ENCODE measurements at regions not wholly inside any gene's neighbourhood (a gene's known extent, or its start where the extent isn't known, plus 50 kb on each side); places are given as distances from the start of the nearest gene placed in this dataset.
"Not testable (repeated sequence)": the region's sequence is repeated elsewhere in the genome, so short reads cannot be mapped to it uniquely, and the experiment has no call there.

GRCh38 chr9:135409286-135410200 is 70.0 kb upstream of the PPP1R26 start:
- H3K27ac ChIP-seq (ENCODE audit: low read depth, low read length), result no peak overlapping the region
- no peak overlapping the region for H3K9ac ChIP-seq (ENCODE audit: low read depth, low read length)
- no peaks in the 10 kb centered on the region for H3K36me3 ChIP-seq (ENCODE audit: control insufficient read depth, insufficient read depth, low read length)
- no peaks in the 10 kb centered on the region for H3K27me3 ChIP-seq (ENCODE audit: control insufficient read depth, insufficient read depth, low read length)
- no peak overlapping the region for H3K4me3 ChIP-seq (ENCODE audit: low read depth, low read length)
- H3K9me3 ChIP-seq (ENCODE audit: control insufficient read depth, insufficient read depth, low read length), result no peaks in the 10 kb centered on the region
- no peaks in the 10 kb centered on the region for H3K4me1 ChIP-seq (ENCODE audit: control insufficient read depth, insufficient read depth, low read length)

- Histone ChIP-seq H3K27me3 (ENCODE audit: control insufficient read depth, insufficient read depth, low read length) (no peaks in the 10 kb centered on the region), H3K4me1 (ENCODE audit: control insufficient read depth, insufficient read depth, low read length) (no peaks in the 10 kb centered on the region), H3K4me3 (ENCODE audit: low read depth, low read length) (no peak overlapping the region), H3K36me3 (ENCODE audit: control insufficient read depth, insufficient read depth, low read length) (no peaks in the 10 kb centered on the region), H3K9ac (ENCODE audit: low read depth, low read length) (no peak overlapping the region), H3K27ac (ENCODE audit: low read depth, low read length) (no peak overlapping the region), H3K9me3 (ENCODE audit: control insufficient read depth, insufficient read depth, low read length) (no peaks in the 10 kb centered on the region)
These were observed 69.2 kb upstream of the PPP1R26 start for GRCh38 chr9:135410421-135410820.

- Histone ChIP-seq H3K9me3 (ENCODE audit: control insufficient read depth, insufficient read depth, low read length) (no peaks in the 10 kb centered on the region), H3K4me1 (ENCODE audit: control insufficient read depth, insufficient read depth, low read length) (no peaks in the 10 kb centered on the region), H3K9ac (ENCODE audit: low read depth, low read length) (no peak overlapping the region), H3K36me3 (ENCODE audit: control insufficient read depth, insufficient read depth, low read length) (no peaks in the 10 kb centered on the region), H3K27ac (ENCODE audit: low read depth, low read length) (no peak overlapping the region), H3K27me3 (ENCODE audit: control insufficient read depth, insufficient read depth, low read length) (no peaks in the 10 kb centered on the region), H3K4me3 (ENCODE audit: low read depth, low read length) (no peak overlapping the region)
These were observed 68.6 kb upstream of the PPP1R26 start for GRCh38 chr9:135410831-135411473.

- not testable (repeated sequence) for H3K9me3 ChIP-seq (ENCODE audit: control insufficient read depth, insufficient read depth, low read length); H3K27me3 ChIP-seq (ENCODE audit: control insufficient read depth, insufficient read depth, low read length); H3K4me1 ChIP-seq (ENCODE audit: control insufficient read depth, insufficient read depth, low read length); H3K9ac ChIP-seq (ENCODE audit: low read depth, low read length); H3K36me3 ChIP-seq (ENCODE audit: control insufficient read depth, insufficient read depth, low read length); H3K4me3 ChIP-seq (ENCODE audit: low read depth, low read length); H3K27ac ChIP-seq (ENCODE audit: low read depth, low read length)
These were observed 68.0 kb upstream of the PPP1R26 start for GRCh38 chr9:135411605-135412004.

- H3K27ac ChIP-seq (ENCODE audit: low read depth, low read length); H3K4me3 ChIP-seq (ENCODE audit: low read depth, low read length): not testable (repeated sequence)
These were observed 67.1 kb upstream of the PPP1R26 start for GRCh38 chr9:135412315-135413085.

GRCh38 chr9:135413086-135413375 is 66.6 kb upstream of the PPP1R26 start:
- no peaks in the 10 kb centered on the region for H3K9me3 ChIP-seq (ENCODE audit: control insufficient read depth, insufficient read depth, low read length)
- no peak overlapping the region for H3K27ac ChIP-seq (ENCODE audit: low read depth, low read length)
- H3K4me3 ChIP-seq (ENCODE audit: low read depth, low read length), result no peak overlapping the region

More at GRCh38 chr9:135412315-135413085, 67.1 kb upstream of the PPP1R26 start:
- H3K4me1 ChIP-seq (ENCODE audit: control insufficient read depth, insufficient read depth, low read length); H3K27me3 ChIP-seq (ENCODE audit: control insufficient read depth, insufficient read depth, low read length); H3K9ac ChIP-seq (ENCODE audit: low read depth, low read length); H3K36me3 ChIP-seq (ENCODE audit: control insufficient read depth, insufficient read depth, low read length); H3K9me3 ChIP-seq (ENCODE audit: control insufficient read depth, insufficient read depth, low read length): not testable (repeated sequence)

GRCh38 chr9:135413461-135413860 is 66.1 kb upstream of the PPP1R26 start:
- Histone ChIP-seq H3K9ac (ENCODE audit: low read depth, low read length) (no peak overlapping the region), H3K27me3 (ENCODE audit: control insufficient read depth, insufficient read depth, low read length) (no peaks in the 10 kb centered on the region), H3K27ac (ENCODE audit: low read depth, low read length) (no peak overlapping the region)

More at GRCh38 chr9:135413086-135413375, 66.6 kb upstream of the PPP1R26 start:
- Histone ChIP-seq H3K36me3 (ENCODE audit: control insufficient read depth, insufficient read depth, low read length) (no peaks in the 10 kb centered on the region), H3K27me3 (ENCODE audit: control insufficient read depth, insufficient read depth, low read length) (no peaks in the 10 kb centered on the region), H3K4me1 (ENCODE audit: control insufficient read depth, insufficient read depth, low read length) (no peaks in the 10 kb centered on the region), H3K9ac (ENCODE audit: low read depth, low read length) (no peak overlapping the region)

GRCh38 chr9:135414293-135414692 is 65.3 kb upstream of the PPP1R26 start:
- Histone ChIP-seq H3K9ac (ENCODE audit: low read depth, low read length) (no peak overlapping the region), H3K4me3 (ENCODE audit: low read depth, low read length) (no peak overlapping the region), H3K27me3 (ENCODE audit: control insufficient read depth, insufficient read depth, low read length) (no peaks in the 10 kb centered on the region), H3K36me3 (ENCODE audit: control insufficient read depth, insufficient read depth, low read length) (no peaks in the 10 kb centered on the region), H3K9me3 (ENCODE audit: control insufficient read depth, insufficient read depth, low read length) (no peaks in the 10 kb centered on the region), H3K4me1 (ENCODE audit: control insufficient read depth, insufficient read depth, low read length) (no peaks in the 10 kb centered on the region), H3K27ac (ENCODE audit: low read depth, low read length) (no peak overlapping the region)

More at GRCh38 chr9:135413461-135413860, 66.1 kb upstream of the PPP1R26 start:
- H3K4me3 ChIP-seq (ENCODE audit: low read depth, low read length), result no peak overlapping the region
- no peaks in the 10 kb centered on the region for H3K4me1 ChIP-seq (ENCODE audit: control insufficient read depth, insufficient read depth, low read length)
- no peaks in the 10 kb centered on the region for H3K9me3 ChIP-seq (ENCODE audit: control insufficient read depth, insufficient read depth, low read length)
- no peaks in the 10 kb centered on the region for H3K36me3 ChIP-seq (ENCODE audit: control insufficient read depth, insufficient read depth, low read length)

- H3K9me3 ChIP-seq (ENCODE audit: control insufficient read depth, insufficient read depth, low read length), result no peaks in the 10 kb centered on the region
- no peak overlapping the region for H3K9ac ChIP-seq (ENCODE audit: low read depth, low read length)
- no peaks in the 10 kb centered on the region for H3K27me3 ChIP-seq (ENCODE audit: control insufficient read depth, insufficient read depth, low read length)
- H3K36me3 ChIP-seq (ENCODE audit: control insufficient read depth, insufficient read depth, low read length), result no peaks in the 10 kb centered on the region
- no peak overlapping the region for H3K4me3 ChIP-seq (ENCODE audit: low read depth, low read length)
- no peak overlapping the region for H3K27ac ChIP-seq (ENCODE audit: low read depth, low read length)
- H3K4me1 ChIP-seq (ENCODE audit: control insufficient read depth, insufficient read depth, low read length), result no peaks in the 10 kb centered on the region
These were observed 64.0 kb upstream of the PPP1R26 start for GRCh38 chr9:135415586-135415985.

GRCh38 chr9:135416664-135417290 is 62.8 kb upstream of the PPP1R26 start:
- no peaks in the 10 kb centered on the region for H3K4me1 ChIP-seq (ENCODE audit: control insufficient read depth, insufficient read depth, low read length)
- no peaks in the 10 kb centered on the region for H3K27me3 ChIP-seq (ENCODE audit: control insufficient read depth, insufficient read depth, low read length)
- no peak overlapping the region for H3K9ac ChIP-seq (ENCODE audit: low read depth, low read length)
- no peaks in the 10 kb centered on the region for H3K36me3 ChIP-seq (ENCODE audit: control insufficient read depth, insufficient read depth, low read length)
- H3K9me3 ChIP-seq (ENCODE audit: control insufficient read depth, insufficient read depth, low read length), result no peaks in the 10 kb centered on the region
- no peak overlapping the region for H3K4me3 ChIP-seq (ENCODE audit: low read depth, low read length)
- no peak overlapping the region for H3K27ac ChIP-seq (ENCODE audit: low read depth, low read length)

Measured in HUES48 (cell line).